GM12878 (cell line): ENCODE measurements at regions not wholly inside any gene's neighbourhood (a gene's known extent, or its start where the extent isn't known, plus 50 kb on each side); places are given as distances from the start of the nearest gene placed in this dataset.

Experiments used
- CHD2 ChIP-seq: IDR thresholded peaks from 2 replicates; pipeline ENCODE4 v1.6.1; 2011; ENCODE audit warnings: low read depth, low read length, improper control_type of control experiment, borderline replicate concordance
- CTCF ChIP-seq, 3 experiments: IDR thresholded peaks in 2 of 3; conservative IDR thresholded peaks in 1 of 3; 2 replicates each; pipeline ENCODE4 v1.5.1; 2011; ENCODE audit warnings: low read depth in 3 of 3, low read length in 3 of 3, mild to moderate bottlenecking in 3 of 3, control low read depth in 2 of 3, moderate library complexity in 2 of 3, inconsistent platforms in 1 of 3, mixed read lengths in 1 of 3; ENCODE audit not compliant: control insufficient read depth in 2 of 3, insufficient read depth in 1 of 3; ENCODE audit errors: extremely low read depth in 1 of 3
- EP300 ChIP-seq, 2 experiments: fragments of 150-350 bp in 1 of 2; IDR thresholded peaks; 2 replicates each; pipeline ENCODE4 v1.6.1; 2011 to 2012; ENCODE audit warnings: low read depth in 2 of 2, low read length in 2 of 2, borderline replicate concordance in 1 of 2, improper control_type of control experiment in 1 of 2, inconsistent platforms in 1 of 2; ENCODE audit not compliant: control insufficient read depth in 1 of 2
- POLR2A ChIP-seq: IDR thresholded peaks from 2 replicates; pipeline ENCODE4 v1.6.1; 2011; ENCODE audit warnings: low read depth, mild to moderate bottlenecking, low read length
- POLR2AphosphoS5 ChIP-seq: IDR thresholded peaks from 2 replicates; pipeline ENCODE4 v1.6.1; 2011; ENCODE audit warnings: mild to moderate bottlenecking, low read length, inconsistent platforms
- RAD21 ChIP-seq: IDR thresholded peaks from 2 replicates; pipeline ENCODE4 v1.6.1; 2011; ENCODE audit warnings: mild to moderate bottlenecking, low read depth, low read length, moderate library complexity; ENCODE audit not compliant: insufficient read depth
- RFX5 ChIP-seq: IDR thresholded peaks from 2 replicates; pipeline ENCODE4 v1.6.1; 2011; ENCODE audit warnings: low read depth, low read length, improper control_type of control experiment
- SP1 ChIP-seq: IDR thresholded peaks from one replicate; pipeline ENCODE4 v1.6.1; 2011; ENCODE audit warnings: low read depth, low read length
- ZBTB33 ChIP-seq: fragments of 450-650 bp; IDR thresholded peaks from 2 replicates; pipeline ENCODE4 v1.6.1; 2017; ENCODE audit warnings: mild to moderate bottlenecking

GRCh38 chr9:96138616-96139015 lies 163.4 kb downstream of the HSD17B3 start:
- TF ChIP-seq RAD21 (no peak), CHD2 (no peak), RFX5 (no peak), POLR2AphosphoS5 (no peak), SP1 (no peak), ZBTB33 (no peak), CTCF (IDR thresholded peaks at IDR 0.05 in 2 of 3, conservative IDR thresholded peaks at IDR 0.05 in 1 of 3; ENCODE audit: control insufficient read depth in 2 of 3, extremely low read depth in 1 of 3, insufficient read depth in 1 of 3, low read depth in 3 of 3, low read length in 3 of 3) (no peak), EP300 (IDR thresholded peaks at IDR 0.05; ENCODE audit: borderline replicate concordance in 1 of 2, control insufficient read depth in 1 of 2, low read depth in 2 of 2, low read length in 2 of 2) (no peak), POLR2A (no peak)
